ENCODE measurements at regions not wholly inside any gene's neighbourhood (a gene's known extent, or its start where the extent isn't known, plus 50 kb on each side); places are given as distances from the start of the nearest gene placed in this dataset.
A peak's percentile ranks its signal among the peaks of the same experiment; 100 is the strongest.

- TF ChIP-seq ZBTB21 (CRISPR knock-in tag; IDR thresholded peaks at IDR 0.05) (0 out of 2 replicates have a peak, but pooled peaks have one; percentile 29), ZNF382 (CRISPR knock-in tag; IDR thresholded peaks at IDR 0.05; ENCODE audit: borderline replicate concordance) (no peak), ZNF318 (CRISPR knock-in tag; IDR thresholded peaks at IDR 0.05) (no peak), ZNF713 (CRISPR knock-in tag; IDR thresholded peaks at IDR 0.05) (no peak), ZBTB42 (CRISPR knock-in tag; IDR thresholded peaks at IDR 0.05) (no peak), ZNF333 (CRISPR knock-in tag; IDR thresholded peaks at IDR 0.05; ENCODE audit: borderline replicate concordance) (no peak), ZSCAN9 (CRISPR knock-in tag; IDR thresholded peaks at IDR 0.05; ENCODE audit: borderline replicate concordance) (no peak; the same call in 1 of the 2 replicates), MTF2 (CRISPR knock-in tag; IDR thresholded peaks at IDR 0.05; ENCODE audit: borderline replicate concordance) (no peak), EP300 (IDR thresholded peaks at IDR 0.05; ENCODE audit: low read depth in 2 of 2, low read length in 2 of 2) (peak; percentile 51 to 93; a peak in 3 of 4 replicates), EP300 (CRISPR knock-in tag; IDR thresholded peaks at IDR 0.05; ENCODE audit: borderline replicate concordance) (peak; percentile 88), HNF1B (CRISPR knock-in tag; IDR thresholded peaks at IDR 0.05) (no peak), RAD21 (CRISPR knock-in tag; IDR thresholded peaks at IDR 0.05) (0 out of 2 replicates have a peak, but pooled peaks have one; percentile 20), PBX3 (CRISPR knock-in tag; IDR thresholded peaks at IDR 0.05; ENCODE audit: borderline replicate concordance) (no peak), SNAPC2 (CRISPR knock-in tag; IDR thresholded peaks at IDR 0.05) (no peak), CHD4 (IDR thresholded peaks at IDR 0.05; ENCODE audit: borderline replicate concordance, low read length) (no peak), ZNF263 (CRISPR knock-in tag; IDR thresholded peaks at IDR 0.05) (no peak), SP1 (IDR thresholded peaks at IDR 0.05) (no peak), SP1 (CRISPR knock-in tag; IDR thresholded peaks at IDR 0.05) (no peak), GFI1 (CRISPR knock-in tag; IDR thresholded peaks at IDR 0.05; ENCODE audit: borderline replicate concordance) (no peak), NFE2L2 (IDR thresholded peaks at IDR 0.05; ENCODE audit: low read length) (no peak), TAF1 (CRISPR knock-in tag; IDR thresholded peaks at IDR 0.05) (peak; percentile 82)
These were observed 98.4 kb downstream of the GLUL start (continued) for GRCh38 chr1:182293119-182293589.
